ENCODE measurements at regions not wholly inside any gene's neighbourhood (a gene's known extent, or its start where the extent isn't known, plus 50 kb on each side); places are given as distances from the start of the nearest gene placed in this dataset.

GRCh38 chr1:58045094-58045705, 501.3 kb downstream of the OMA1 start:
- DNase-seq (ENCODE audit: low spot score in 2 of 2) = no peak
- no peaks in the 10 kb centered on the region for H3K36me3 Mint-ChIP-seq
- ATAC-seq = no peak
- H3K9me3 Mint-ChIP-seq = no peaks in the 10 kb centered on the region
- H3K27ac Mint-ChIP-seq = no peak overlapping the region
- H3K4me3 Mint-ChIP-seq = no peak overlapping the region
- no peaks in the 10 kb centered on the region for H3K4me1 Mint-ChIP-seq

GRCh38 chr1:58041621-58042020, 504.9 kb downstream of the OMA1 start:
- no peak overlapping the region for H3K27ac Mint-ChIP-seq
- H3K4me1 Mint-ChIP-seq = no peaks in the 10 kb centered on the region
- H3K36me3 Mint-ChIP-seq = no peaks in the 10 kb centered on the region
- no peak overlapping the region for H3K4me3 Mint-ChIP-seq
- no peaks in the 10 kb centered on the region for H3K9me3 Mint-ChIP-seq
- DNase-seq (ENCODE audit: low spot score in 2 of 2) = no peak
- ATAC-seq = no peak

GRCh38 chr1:58038574-58038973, 508.0 kb downstream of the OMA1 start:
- H3K4me1 Mint-ChIP-seq = no peaks in the 10 kb centered on the region
- no peaks in the 10 kb centered on the region for H3K9me3 Mint-ChIP-seq
- no peak overlapping the region for H3K4me3 Mint-ChIP-seq
- H3K36me3 Mint-ChIP-seq = no peaks in the 10 kb centered on the region
- H3K27ac Mint-ChIP-seq = no peak overlapping the region
- no peak for DNase-seq (ENCODE audit: low spot score in 2 of 2)
- no peak for ATAC-seq

- H3K27ac Mint-ChIP-seq = no peak overlapping the region
- DNase-seq (ENCODE audit: low spot score in 2 of 2) (no peak), ATAC-seq (no peak)
- no peaks in the 10 kb centered on the region for H3K4me1 Mint-ChIP-seq
- no peaks in the 10 kb centered on the region for H3K36me3 Mint-ChIP-seq
- no peaks in the 10 kb centered on the region for H3K9me3 Mint-ChIP-seq
- no peak overlapping the region for H3K4me3 Mint-ChIP-seq
These were observed 511.0 kb downstream of the OMA1 start for GRCh38 chr1:58035523-58035922.

GRCh38 chr1:58033311-58033710, 513.2 kb downstream of the OMA1 start:
- Mint-ChIP-seq H3K4me3 (no peak overlapping the region), H3K4me1 (no peaks in the 10 kb centered on the region), H3K36me3 (no peaks in the 10 kb centered on the region), H3K9me3 (no peaks in the 10 kb centered on the region), H3K27ac (no peak overlapping the region)
- ATAC-seq = no peak
- DNase-seq (ENCODE audit: low spot score in 2 of 2) = no peak

- DNase-seq (ENCODE audit: low spot score in 2 of 2) (no peak), ATAC-seq (peak; percentile 17)
- H3K27ac Mint-ChIP-seq = no peak overlapping the region
These were observed 513.9 kb downstream of the OMA1 start for GRCh38 chr1:58032611-58033073.

GRCh38 chr1:58031416-58031815, 515.1 kb downstream of the OMA1 start:
- H3K36me3 Mint-ChIP-seq = no peaks in the 10 kb centered on the region
- ATAC-seq (no peak), DNase-seq (ENCODE audit: low spot score in 2 of 2) (no peak)
- no peak overlapping the region for H3K4me3 Mint-ChIP-seq
- H3K27ac Mint-ChIP-seq = no peak overlapping the region
- no peaks in the 10 kb centered on the region for H3K9me3 Mint-ChIP-seq
- no peaks in the 10 kb centered on the region for H3K4me1 Mint-ChIP-seq

More at GRCh38 chr1:58032611-58033073, 513.9 kb downstream of the OMA1 start:
- no peaks in the 10 kb centered on the region for H3K4me1 Mint-ChIP-seq
- H3K9me3 Mint-ChIP-seq = no peaks in the 10 kb centered on the region
- H3K36me3 Mint-ChIP-seq = no peaks in the 10 kb centered on the region
- H3K4me3 Mint-ChIP-seq = no peak overlapping the region

GRCh38 chr1:58030456-58030855, 516.1 kb downstream of the OMA1 start:
- H3K36me3 Mint-ChIP-seq = no peaks in the 10 kb centered on the region
- no peak overlapping the region for H3K27ac Mint-ChIP-seq
- no peaks in the 10 kb centered on the region for H3K9me3 Mint-ChIP-seq
- no peak overlapping the region for H3K4me3 Mint-ChIP-seq
- DNase-seq (ENCODE audit: low spot score in 2 of 2) (no peak), ATAC-seq (no peak)
- no peaks in the 10 kb centered on the region for H3K4me1 Mint-ChIP-seq

GRCh38 chr1:58017641-58018040, 528.9 kb downstream of the OMA1 start:
- Mint-ChIP-seq H3K27ac (no peak overlapping the region), H3K4me3 (no peak overlapping the region), H3K36me3 (no peaks in the 10 kb centered on the region), H3K4me1 (no peaks in the 10 kb centered on the region), H3K9me3 (no peaks in the 10 kb centered on the region)
- ATAC-seq (no peak), DNase-seq (ENCODE audit: low spot score in 2 of 2) (no peak)

- no peak overlapping the region for H3K4me3 Mint-ChIP-seq
- H3K4me1 Mint-ChIP-seq = no peaks in the 10 kb centered on the region
- DNase-seq (ENCODE audit: low spot score in 2 of 2) (no peak), ATAC-seq (no peak)
- H3K9me3 Mint-ChIP-seq = no peaks in the 10 kb centered on the region
- H3K36me3 Mint-ChIP-seq = no peaks in the 10 kb centered on the region
- no peak overlapping the region for H3K27ac Mint-ChIP-seq
These were observed 533.3 kb downstream of the OMA1 start for GRCh38 chr1:58013237-58013636.

- no peaks in the 10 kb centered on the region for H3K36me3 Mint-ChIP-seq
- H3K4me3 Mint-ChIP-seq = no peak overlapping the region
- no peak for DNase-seq (ENCODE audit: low spot score in 2 of 2)
- H3K27ac Mint-ChIP-seq = no peak overlapping the region
- H3K9me3 Mint-ChIP-seq = no peaks in the 10 kb centered on the region
- no peaks in the 10 kb centered on the region for H3K4me1 Mint-ChIP-seq
- ATAC-seq = no peak
These were observed 534.5 kb downstream of the OMA1 start for GRCh38 chr1:58011978-58012377.

GRCh38 chr1:58006421-58007046, 540.0 kb downstream of the OMA1 start:
- Mint-ChIP-seq H3K27ac (no peak overlapping the region), H3K4me1 (no peaks in the 10 kb centered on the region), H3K36me3 (no peaks in the 10 kb centered on the region), H3K4me3 (no peak overlapping the region), H3K9me3 (no peaks in the 10 kb centered on the region)
- DNase-seq (ENCODE audit: low spot score in 2 of 2) (no peak), ATAC-seq (no peak)

GRCh38 chr1:58005212-58005611, 541.3 kb downstream of the OMA1 start:
- no peak overlapping the region for H3K4me3 Mint-ChIP-seq
- H3K9me3 Mint-ChIP-seq = no peaks in the 10 kb centered on the region
- no peaks in the 10 kb centered on the region for H3K36me3 Mint-ChIP-seq
- no peak for DNase-seq (ENCODE audit: low spot score in 2 of 2)
- H3K27ac Mint-ChIP-seq = no peak overlapping the region
- no peaks in the 10 kb centered on the region for H3K4me1 Mint-ChIP-seq
- ATAC-seq = no peak

- H3K9me3 Mint-ChIP-seq = no peaks in the 10 kb centered on the region
- no peaks in the 10 kb centered on the region for H3K4me1 Mint-ChIP-seq
- no peak overlapping the region for H3K27ac Mint-ChIP-seq
- no peaks in the 10 kb centered on the region for H3K36me3 Mint-ChIP-seq
- no peak overlapping the region for H3K4me3 Mint-ChIP-seq
- ATAC-seq = no peak
- no peak for DNase-seq (ENCODE audit: low spot score in 2 of 2)
These were observed 542.5 kb downstream of the OMA1 start for GRCh38 chr1:58003988-58004387.

- DNase-seq (ENCODE audit: low spot score in 2 of 2) (no peak), ATAC-seq (no peak)
- Mint-ChIP-seq H3K27ac (no peak overlapping the region), H3K4me1 (no peaks in the 10 kb centered on the region), H3K36me3 (no peaks in the 10 kb centered on the region), H3K4me3 (no peak overlapping the region), H3K9me3 (no peaks in the 10 kb centered on the region)
These were observed 543.5 kb downstream of the OMA1 start for GRCh38 chr1:58003059-58003458.

GRCh38 chr1:58000821-58001220, 545.7 kb downstream of the OMA1 start:
- ATAC-seq (no peak), DNase-seq (ENCODE audit: low spot score in 2 of 2) (no peak)
- Mint-ChIP-seq H3K4me1 (no peaks in the 10 kb centered on the region), H3K9me3 (no peaks in the 10 kb centered on the region), H3K4me3 (no peak overlapping the region), H3K36me3 (no peaks in the 10 kb centered on the region), H3K27ac (no peak overlapping the region)

Measured in stimulated activated effector memory CD8-positive, alpha-beta T cell treated with anti-CD3 and anti-CD28 coated beads, Interleukin-12 subunit alpha, Interleukin-12 subunit beta, amount 100 ng/mL, for 72 hours (primary cell).